ENCODE measurements at regions not wholly inside any gene's neighbourhood (a gene's known extent, or its start where the extent isn't known, plus 50 kb on each side); places are given as distances from the start of the nearest gene placed in this dataset.

DNA sequence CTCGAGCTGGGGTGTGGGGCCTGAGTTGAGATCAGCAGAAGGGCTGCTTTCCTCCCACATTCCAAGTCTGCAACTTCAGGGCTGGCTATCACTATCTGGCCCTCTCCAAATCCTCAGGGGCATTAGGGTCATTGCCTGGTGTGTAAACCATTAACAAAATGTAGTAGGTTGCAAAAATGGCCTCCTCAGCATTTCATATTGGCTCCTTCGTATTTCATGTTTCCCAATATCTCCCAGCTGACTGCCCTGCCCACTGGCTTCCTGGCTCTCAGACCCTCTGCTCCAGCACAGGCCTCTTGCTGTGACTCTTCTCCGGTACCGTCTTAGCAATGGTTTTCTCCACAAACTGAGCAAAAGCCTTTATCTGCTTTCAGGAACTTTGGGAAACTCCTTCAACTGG is 113.8 kb downstream of the GADD45G start:
- H3K27me3 ChIP-seq (ENCODE audit: control insufficient read depth, insufficient read depth, low read length) = no peaks in the 10 kb centered on the region
- POLR2A ChIA-PET = no interaction called here
- H3K9me3 ChIP-seq (ENCODE audit: control insufficient read depth, insufficient read depth, low read length) = 0 out of 2 replicates have a peak, but pooled peaks cover 3% of the 10 kb centered on the region
- no peak for DNase-seq (ENCODE audit: low read depth, low spot score)
- H3K4me3 ChIP-seq (ENCODE audit: low read depth, low read length) = no peak overlapping the region
- H3K27ac ChIP-seq (ENCODE audit: low read depth, low read length) = no peak overlapping the region
- TF ChIP-seq, protein P1, sequence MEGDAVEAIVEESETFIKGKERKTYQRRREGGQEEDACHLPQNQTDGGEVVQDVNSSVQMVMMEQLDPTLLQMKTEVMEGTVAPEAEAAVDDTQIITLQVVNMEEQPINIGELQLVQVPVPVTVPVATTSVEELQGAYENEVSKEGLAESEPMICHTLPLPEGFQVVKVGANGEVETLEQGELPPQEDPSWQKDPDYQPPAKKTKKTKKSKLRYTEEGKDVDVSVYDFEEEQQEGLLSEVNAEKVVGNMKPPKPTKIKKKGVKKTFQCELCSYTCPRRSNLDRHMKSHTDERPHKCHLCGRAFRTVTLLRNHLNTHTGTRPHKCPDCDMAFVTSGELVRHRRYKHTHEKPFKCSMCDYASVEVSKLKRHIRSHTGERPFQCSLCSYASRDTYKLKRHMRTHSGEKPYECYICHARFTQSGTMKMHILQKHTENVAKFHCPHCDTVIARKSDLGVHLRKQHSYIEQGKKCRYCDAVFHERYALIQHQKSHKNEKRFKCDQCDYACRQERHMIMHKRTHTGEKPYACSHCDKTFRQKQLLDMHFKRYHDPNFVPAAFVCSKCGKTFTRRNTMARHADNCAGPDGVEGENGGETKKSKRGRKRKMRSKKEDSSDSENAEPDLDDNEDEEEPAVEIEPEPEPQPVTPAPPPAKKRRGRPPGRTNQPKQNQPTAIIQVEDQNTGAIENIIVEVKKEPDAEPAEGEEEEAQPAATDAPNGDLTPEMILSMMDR (IDR thresholded peaks at IDR 0.05; ENCODE audit: low read depth, low read length) = no peak
- CTCF ChIA-PET = interaction anchor here (1.0 kb wide), 1 partner anchor 8 kb away, joined by 3 read pairs; no protein-coding TSS in a partner anchor

DNA sequence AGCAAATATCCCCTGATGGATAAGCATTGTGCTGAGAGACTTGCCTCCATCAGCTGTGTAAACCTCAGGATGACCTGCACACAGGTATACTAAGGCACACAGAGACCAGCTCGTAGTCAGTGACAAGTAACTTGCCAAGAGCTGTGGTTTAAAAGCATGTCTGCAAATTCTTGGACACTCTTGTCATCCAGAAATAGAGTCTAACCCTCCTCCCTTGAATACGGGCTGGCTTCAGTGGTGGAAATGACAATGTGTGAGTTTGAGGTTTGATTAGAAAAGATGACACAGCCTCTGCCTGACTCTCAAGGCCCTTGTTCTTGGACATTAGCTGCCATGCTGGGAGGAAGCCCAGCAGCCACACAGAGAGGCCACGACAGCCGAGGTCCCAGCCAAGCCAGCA is 114.4 kb downstream of the GADD45G start:
- TF ChIP-seq, protein P1 (IDR thresholded peaks at IDR 0.05; ENCODE audit: low read depth, low read length) = no peak
- DNase-seq (ENCODE audit: low read depth, low spot score) = no peak
- CTCF ChIA-PET = interaction anchor here (1.0 kb wide), 1 partner anchor 8 kb away, joined by 3 read pairs; no protein-coding TSS in a partner anchor
- Histone ChIP-seq H3K9me3 (ENCODE audit: control insufficient read depth, insufficient read depth, low read length) (0 out of 2 replicates have a peak, but pooled peaks cover 3% of the 10 kb centered on the region), H3K4me3 (ENCODE audit: low read depth, low read length) (no peak overlapping the region), H3K27ac (ENCODE audit: low read depth, low read length) (no peak overlapping the region), H3K27me3 (ENCODE audit: control insufficient read depth, insufficient read depth, low read length) (no peaks in the 10 kb centered on the region)
- POLR2A ChIA-PET = no interaction called here

DNA sequence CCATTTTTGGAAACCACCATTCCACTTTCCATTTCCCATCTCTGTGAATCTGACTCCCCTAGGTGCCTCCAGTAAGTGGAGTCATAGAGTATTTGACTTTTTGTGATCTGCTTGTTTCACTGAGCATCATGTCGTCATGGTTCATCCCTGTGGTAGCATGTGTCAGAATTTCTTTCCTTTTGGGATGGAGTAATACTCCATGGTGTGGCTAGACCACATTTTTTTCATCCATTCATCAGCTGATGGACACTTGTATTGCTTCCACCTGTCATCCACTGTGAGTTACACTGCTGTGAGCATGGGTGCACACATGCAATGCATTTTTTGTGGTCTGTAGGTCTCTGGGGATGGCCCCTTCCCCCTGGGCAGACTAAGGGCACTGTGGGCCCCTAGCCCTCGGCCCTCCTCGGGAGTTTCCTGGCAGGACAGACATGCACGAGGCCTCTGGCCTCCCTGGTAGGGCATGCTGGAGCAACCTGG is 115.9 kb downstream of the GADD45G start:
- Histone ChIP-seq H3K27ac (ENCODE audit: low read depth, low read length) (no peak overlapping the region), H3K9me3 (ENCODE audit: control insufficient read depth, insufficient read depth, low read length) (0 out of 2 replicates have a peak, but pooled peaks cover 3% of the 10 kb centered on the region), H3K4me3 (ENCODE audit: low read depth, low read length) (no peak overlapping the region), H3K27me3 (ENCODE audit: control insufficient read depth, insufficient read depth, low read length) (no peaks in the 10 kb centered on the region)
- ChIA-PET CTCF (no interaction called here), POLR2A (no interaction called here)
- DNase-seq (ENCODE audit: low read depth, low spot score) = no peak
- TF ChIP-seq, protein P1 (IDR thresholded peaks at IDR 0.05; ENCODE audit: low read depth, low read length) = no peak

DNA sequence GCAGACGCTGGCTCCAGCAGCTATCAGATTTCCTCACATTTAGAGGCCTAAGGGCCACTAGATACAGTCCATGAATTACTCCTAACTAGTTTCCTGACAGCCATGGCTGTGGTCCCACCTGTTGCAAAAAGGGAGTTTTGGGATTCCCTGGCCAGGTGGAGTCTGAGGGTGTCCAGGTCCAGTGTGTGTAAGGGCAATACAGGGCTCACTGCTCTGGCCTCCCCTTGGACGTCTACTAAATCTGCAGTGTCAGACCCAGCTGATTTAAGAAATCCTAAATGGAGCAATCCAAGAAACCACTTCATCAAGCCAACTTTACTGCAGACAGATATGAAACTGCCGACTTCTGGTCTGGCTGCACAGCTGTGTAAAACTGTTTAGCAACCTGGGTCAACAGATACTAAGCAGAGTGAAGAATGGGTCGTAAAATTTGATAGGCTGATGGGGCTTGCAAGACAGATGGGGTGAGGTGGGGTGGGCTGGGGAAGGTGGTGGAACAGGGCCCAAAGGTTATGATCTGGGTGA is 116.4 kb downstream of the GADD45G start:
- no peak overlapping the region for H3K4me3 ChIP-seq (ENCODE audit: low read depth, low read length)
- TF ChIP-seq, protein P1 (IDR thresholded peaks at IDR 0.05; ENCODE audit: low read depth, low read length) = no peak
- no peaks in the 10 kb centered on the region for H3K27me3 ChIP-seq (ENCODE audit: control insufficient read depth, insufficient read depth, low read length)
- H3K9me3 ChIP-seq (ENCODE audit: control insufficient read depth, insufficient read depth, low read length) = 0 out of 2 replicates have a peak, but pooled peaks cover 3% of the 10 kb centered on the region
- no peak for DNase-seq (ENCODE audit: low read depth, low spot score)
- ChIA-PET POLR2A (no interaction called here), CTCF (no interaction called here)
- H3K27ac ChIP-seq (ENCODE audit: low read depth, low read length) = no peak overlapping the region

DNA sequence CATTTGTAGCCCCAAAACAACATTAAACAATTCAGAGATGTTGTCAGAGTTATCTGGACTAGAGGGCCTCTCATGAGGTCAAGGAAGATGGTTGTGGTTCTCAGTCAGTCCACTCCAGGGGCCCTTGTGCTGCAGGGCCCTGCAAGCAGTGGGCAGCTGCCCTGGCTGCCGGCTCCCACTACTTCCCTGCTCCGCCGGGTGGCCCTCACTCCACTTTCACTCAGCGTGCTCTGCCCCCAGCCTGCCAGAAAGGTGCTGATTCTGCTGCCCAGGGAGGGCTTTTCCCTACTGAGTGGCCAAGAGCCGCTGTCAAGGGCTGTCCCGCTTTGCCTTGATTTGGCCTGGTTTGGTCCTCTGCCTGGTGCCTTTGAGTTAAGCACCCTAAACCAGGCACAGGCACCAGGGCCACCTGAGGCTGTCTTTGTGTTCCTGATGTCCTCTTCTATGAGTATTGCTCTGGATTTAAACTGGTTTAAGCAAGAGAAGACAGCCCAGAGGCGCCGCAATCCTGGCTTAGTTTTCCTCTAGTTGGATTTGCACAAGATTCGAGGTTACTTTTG is 117.2 kb downstream of the GADD45G start:
- POLR2A ChIA-PET = no interaction called here

More for the DNA sequence above, 117.2 kb downstream of the GADD45G start:
- 0 out of 2 replicates have a peak, but pooled peaks cover 3% of the 10 kb centered on the region for H3K9me3 ChIP-seq (ENCODE audit: control insufficient read depth, insufficient read depth, low read length)
- DNase-seq (ENCODE audit: low read depth, low spot score) = no peak
- CTCF ChIA-PET = no interaction called here
- H3K27me3 ChIP-seq (ENCODE audit: control insufficient read depth, insufficient read depth, low read length) = no peaks in the 10 kb centered on the region
- TF ChIP-seq, protein P1 (IDR thresholded peaks at IDR 0.05; ENCODE audit: low read depth, low read length) = no peak
- no peak overlapping the region for H3K4me3 ChIP-seq (ENCODE audit: low read depth, low read length)
- no peak overlapping the region for H3K27ac ChIP-seq (ENCODE audit: low read depth, low read length)

Measured in AG04450 (cell line).